ENCODE measurements at regions not wholly inside any gene's neighbourhood (a gene's known extent, or its start where the extent isn't known, plus 50 kb on each side); places are given as distances from the start of the nearest gene placed in this dataset.
"Not testable (repeated sequence)": the region's sequence is repeated elsewhere in the genome, so short reads cannot be mapped to it uniquely, and the experiment has no call there.

- Mint-ChIP-seq H3K4me1 (no peaks in the 10 kb centered on the region), H3K9me3 (peaks cover 7% of the 10 kb centered on the region), H3K4me3 (no peak overlapping the region), H3K27me3 (ENCODE audit: low read depth) (no peaks in the 10 kb centered on the region), H3K36me3 (ENCODE audit: low read depth) (no peaks in the 10 kb centered on the region), H3K27ac (ENCODE audit: unreplicated experiment) (no peak overlapping the region)
- no peak for TF ChIP-seq CTCF (conservative IDR thresholded peaks at IDR 0.05)
- DNase-seq (ENCODE audit: low read depth, low spot score): no peak
Measured at GRCh38 chr9:88905506-88905905, 85.8 kb upstream of the S1PR3 start.

- Mint-ChIP-seq H3K4me1 (no peaks in the 10 kb centered on the region), H3K27me3 (ENCODE audit: low read depth) (peaks cover 3% of the 10 kb centered on the region), H3K36me3 (ENCODE audit: low read depth) (peaks cover 8% of the 10 kb centered on the region), H3K27ac (ENCODE audit: unreplicated experiment) (no peak overlapping the region), H3K9me3 (peaks cover 9% of the 10 kb centered on the region), H3K4me3 (no peak overlapping the region)
- no peak for TF ChIP-seq CTCF (conservative IDR thresholded peaks at IDR 0.05)
- DNase-seq (ENCODE audit: low read depth, low spot score): no peak
Measured at GRCh38 chr9:88915916-88916315, 75.4 kb upstream of the S1PR3 start.

GRCh38 chr9:88916894-88917293, 74.4 kb upstream of the S1PR3 start:
- H3K4me3 Mint-ChIP-seq: no peak overlapping the region
- no peak for TF ChIP-seq CTCF (conservative IDR thresholded peaks at IDR 0.05)

GRCh38 chr9:88917375-88917774, 73.9 kb upstream of the S1PR3 start:
- H3K27ac Mint-ChIP-seq (ENCODE audit: unreplicated experiment): no peak overlapping the region
- no peaks in the 10 kb centered on the region for H3K4me1 Mint-ChIP-seq
- no peak for TF ChIP-seq CTCF (conservative IDR thresholded peaks at IDR 0.05)
- H3K36me3 Mint-ChIP-seq (ENCODE audit: low read depth): peaks cover 8% of the 10 kb centered on the region
- DNase-seq (ENCODE audit: low read depth, low spot score): no peak
- H3K27me3 Mint-ChIP-seq (ENCODE audit: low read depth): peaks cover 3% of the 10 kb centered on the region
- H3K9me3 Mint-ChIP-seq: peaks cover 9% of the 10 kb centered on the region
- H3K4me3 Mint-ChIP-seq: no peak overlapping the region

More at GRCh38 chr9:88916894-88917293, 74.4 kb upstream of the S1PR3 start:
- Mint-ChIP-seq H3K27me3 (ENCODE audit: low read depth) (peaks cover 3% of the 10 kb centered on the region), H3K36me3 (ENCODE audit: low read depth) (peaks cover 8% of the 10 kb centered on the region), H3K4me1 (no peaks in the 10 kb centered on the region), H3K27ac (ENCODE audit: unreplicated experiment) (no peak overlapping the region), H3K9me3 (peaks cover 9% of the 10 kb centered on the region)
- DNase-seq (ENCODE audit: low read depth, low spot score): no peak

- not testable (repeated sequence) for H3K27me3 Mint-ChIP-seq (ENCODE audit: low read depth); H3K36me3 Mint-ChIP-seq (ENCODE audit: low read depth); H3K9me3 Mint-ChIP-seq; DNase-seq (ENCODE audit: low read depth, low spot score); H3K27ac Mint-ChIP-seq (ENCODE audit: unreplicated experiment); H3K4me1 Mint-ChIP-seq; H3K4me3 Mint-ChIP-seq
Measured at GRCh38 chr9:88918537-88918936, 72.7 kb upstream of the S1PR3 start.

GRCh38 chr9:88920645-88921044, 70.6 kb upstream of the S1PR3 start:
- no peak overlapping the region for H3K27ac Mint-ChIP-seq (ENCODE audit: unreplicated experiment)
- no peak for DNase-seq (ENCODE audit: low read depth, low spot score)
- peaks cover 9% of the 10 kb centered on the region for H3K9me3 Mint-ChIP-seq
- H3K27me3 Mint-ChIP-seq (ENCODE audit: low read depth): no peaks in the 10 kb centered on the region
- no peak for TF ChIP-seq CTCF (conservative IDR thresholded peaks at IDR 0.05)
- H3K36me3 Mint-ChIP-seq (ENCODE audit: low read depth): peaks cover 8% of the 10 kb centered on the region
- H3K4me1 Mint-ChIP-seq: peaks cover 4% of the 10 kb centered on the region
- H3K4me3 Mint-ChIP-seq: no peak overlapping the region
